Activated CD4-positive, alpha-beta T cell treated with anti-CD3 and anti-CD28 coated beads, Interleukin-2, amount 50 U/mL, for 24 hours (primary cell): ENCODE measurements at regions not wholly inside any gene's neighbourhood (a gene's known extent, or its start where the extent isn't known, plus 50 kb on each side); places are given as distances from the start of the nearest gene placed in this dataset.

ENCODE experiments used
- DNase-seq, 2 donors: peaks; one replicate each; pipeline ENCODE4 v3.0.0-alpha.2; 2020; ENCODE audit warnings: low read depth in 1 of 2, low spot score in 1 of 2

GRCh38 chr2:123157016-123157415 lies 868.1 kb upstream of the CNTNAP5 start:
- no peak for DNase-seq

GRCh38 chr2:123162400-123163016 lies 862.6 kb upstream of the CNTNAP5 start:
- DNase-seq, result no peak

GRCh38 chr2:123163398-123163797 lies 861.7 kb upstream of the CNTNAP5 start:
- DNase-seq, result no peak

GRCh38 chr2:123164216-123164615 lies 860.9 kb upstream of the CNTNAP5 start:
- DNase-seq, result no peak

- no peak for DNase-seq
Observed at GRCh38 chr2:123165616-123166015, 859.5 kb upstream of the CNTNAP5 start.

GRCh38 chr2:123179526-123179925 lies 845.6 kb upstream of the CNTNAP5 start:
- no peak for DNase-seq

- no peak for DNase-seq
Observed at GRCh38 chr2:123195957-123196356, 829.1 kb upstream of the CNTNAP5 start.

- DNase-seq, result no peak
Observed at GRCh38 chr2:123200035-123200434, 825.1 kb upstream of the CNTNAP5 start.

- no peak for DNase-seq
Observed at GRCh38 chr2:123207245-123207644, 817.8 kb upstream of the CNTNAP5 start.

- no peak for DNase-seq
Observed at GRCh38 chr2:123209202-123209601, 815.9 kb upstream of the CNTNAP5 start.

GRCh38 chr2:123211181-123211580 lies 813.9 kb upstream of the CNTNAP5 start:
- no peak for DNase-seq

- no peak for DNase-seq
Observed at GRCh38 chr2:123245156-123245555, 779.9 kb upstream of the CNTNAP5 start.

GRCh38 chr2:123258877-123259539 lies 766.1 kb upstream of the CNTNAP5 start:
- DNase-seq, result no peak

- no peak for DNase-seq
Observed at GRCh38 chr2:123262856-123263255, 762.2 kb upstream of the CNTNAP5 start.

- no peak for DNase-seq
Observed at GRCh38 chr2:123283431-123283830, 741.7 kb upstream of the CNTNAP5 start.

- no peak for DNase-seq
Observed at GRCh38 chr2:123303731-123304130, 721.4 kb upstream of the CNTNAP5 start.
